Smooth muscle cell (in vitro differentiated cells): ENCODE measurements at regions not wholly inside any gene's neighbourhood (a gene's known extent, or its start where the extent isn't known, plus 50 kb on each side); places are given as distances from the start of the nearest gene placed in this dataset.

ENCODE experiments used
- DNase-seq: peaks from one replicate; lab custom pipeline; 2025; ENCODE audit not compliant: unreplicated experiment; lab: John Stamatoyannopoulos, UW
- H2AFZ ChIP-seq: fragments of 200-600 bp; sonication (generic); 2 replicates; pipeline ENCODE4 v1.6.0; 2016; ENCODE audit warnings: antibody characterized with exemption, low read depth, mild to moderate bottlenecking
- H3F3A ChIP-seq: fragments of 200-600 bp; sonication (generic); 2 replicates; pipeline ENCODE4 v1.6.0; 2017; ENCODE audit warnings: antibody characterized with exemption, low read depth
- H3K27ac ChIP-seq: fragments of 200-600 bp; sonication (generic); 2 replicates; pipeline ENCODE4 v1.5.1; 2016; ENCODE audit warnings: low read depth, mild to moderate bottlenecking
- H3K27me3 ChIP-seq: fragments of 200-600 bp; sonication (generic); 2 replicates; pipeline ENCODE4 v1.6.1; 2016; ENCODE audit warnings: low read depth, mild to moderate bottlenecking
- H3K36me3 ChIP-seq: fragments of 200-600 bp; sonication (generic); 2 replicates; pipeline ENCODE4 v1.5.1; 2016; ENCODE audit warnings: low read depth
- H3K4me1 ChIP-seq: fragments of 200-600 bp; sonication (generic); 2 replicates; pipeline ENCODE4 v1.5.1; 2016; ENCODE audit warnings: low read depth
- H3K4me2 ChIP-seq: fragments of 200-600 bp; sonication (generic); 2 replicates; pipeline ENCODE4 v1.6.0; 2016; ENCODE audit warnings: mild to moderate bottlenecking
- H3K4me3 ChIP-seq: fragments of 200-600 bp; sonication (generic); 2 replicates; pipeline ENCODE4 v1.5.1; 2016; ENCODE audit warnings: mild to moderate bottlenecking
- H3K79me2 ChIP-seq: fragments of 200-600 bp; sonication (generic); 2 replicates; pipeline ENCODE4 v1.6.0; 2016; ENCODE audit warnings: low read depth, mild to moderate bottlenecking
- H3K9ac ChIP-seq: fragments of 200-600 bp; sonication (generic); 2 replicates; pipeline ENCODE4 v1.6.0; 2016; ENCODE audit warnings: low read depth
- H3K9me3 ChIP-seq: fragments of 200-600 bp; sonication (generic); replicated peaks from 2 replicates; pipeline ENCODE4 v1.5.1; 2016; ENCODE audit warnings: low read depth
- H4K20me1 ChIP-seq: fragments of 200-600 bp; sonication (generic); 2 replicates; pipeline ENCODE4 v1.6.0; 2016; ENCODE audit warnings: low read depth
- WGBS: methylation state at CpG from one replicate; pipeline ENCODE4 v1.1.7; 2016; ENCODE audit warnings: low lambda C conversion rate; 5-methylcytosine and 5-hydroxymethylcytosine counted together
- TF ChIP-seq, protein P1 (sequence below): fragments of 200-600 bp; sonication (generic); IDR thresholded peaks from 2 replicates; pipeline ENCODE4 v1.5.1; 2017; ENCODE audit warnings: borderline replicate concordance, mild to moderate bottlenecking, antibody characterized with exemption; ENCODE audit not compliant: insufficient read depth, poor library complexity, severe bottlenecking

DNA sequence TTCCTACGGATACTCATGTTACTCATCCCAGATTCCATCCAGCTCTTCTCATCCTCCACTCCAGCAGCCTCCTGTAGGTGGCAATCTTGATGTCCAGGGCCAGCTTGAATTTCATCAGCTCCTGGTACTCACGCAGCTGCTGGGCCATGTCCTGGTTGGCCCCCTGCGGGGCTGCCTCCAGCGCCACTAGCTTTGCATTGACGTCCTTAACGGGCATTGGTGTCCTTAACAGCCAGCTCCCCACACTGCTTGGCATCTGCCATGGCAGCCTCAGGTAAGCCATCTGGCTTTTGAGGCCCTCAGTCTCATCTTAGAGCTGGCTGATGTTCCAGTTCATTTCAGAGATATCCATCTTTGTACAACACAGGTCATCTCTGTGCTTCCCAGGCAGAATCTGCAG, 223.7 kb downstream of the FGF13 start:
- no peaks in the 10 kb centered on the region for H3K27me3 ChIP-seq
- no peak overlapping the region for H2AFZ ChIP-seq
- no peak for DNase-seq
- H3K9me3 ChIP-seq = no peaks in the 10 kb centered on the region
- no peaks in the 10 kb centered on the region for H4K20me1 ChIP-seq
- H3F3A ChIP-seq = no peaks in the 10 kb centered on the region
- no peaks in the 10 kb centered on the region for H3K4me1 ChIP-seq
- no peaks in the 10 kb centered on the region for H3K79me2 ChIP-seq
- TF ChIP-seq, protein P1, sequence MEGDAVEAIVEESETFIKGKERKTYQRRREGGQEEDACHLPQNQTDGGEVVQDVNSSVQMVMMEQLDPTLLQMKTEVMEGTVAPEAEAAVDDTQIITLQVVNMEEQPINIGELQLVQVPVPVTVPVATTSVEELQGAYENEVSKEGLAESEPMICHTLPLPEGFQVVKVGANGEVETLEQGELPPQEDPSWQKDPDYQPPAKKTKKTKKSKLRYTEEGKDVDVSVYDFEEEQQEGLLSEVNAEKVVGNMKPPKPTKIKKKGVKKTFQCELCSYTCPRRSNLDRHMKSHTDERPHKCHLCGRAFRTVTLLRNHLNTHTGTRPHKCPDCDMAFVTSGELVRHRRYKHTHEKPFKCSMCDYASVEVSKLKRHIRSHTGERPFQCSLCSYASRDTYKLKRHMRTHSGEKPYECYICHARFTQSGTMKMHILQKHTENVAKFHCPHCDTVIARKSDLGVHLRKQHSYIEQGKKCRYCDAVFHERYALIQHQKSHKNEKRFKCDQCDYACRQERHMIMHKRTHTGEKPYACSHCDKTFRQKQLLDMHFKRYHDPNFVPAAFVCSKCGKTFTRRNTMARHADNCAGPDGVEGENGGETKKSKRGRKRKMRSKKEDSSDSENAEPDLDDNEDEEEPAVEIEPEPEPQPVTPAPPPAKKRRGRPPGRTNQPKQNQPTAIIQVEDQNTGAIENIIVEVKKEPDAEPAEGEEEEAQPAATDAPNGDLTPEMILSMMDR = no peak
- H3K27ac ChIP-seq = no peak overlapping the region
- WGBS = 75% methylated on average over 6 of the region's 6 CpGs
- no peak overlapping the region for H3K4me3 ChIP-seq
- H3K36me3 ChIP-seq = no peaks in the 10 kb centered on the region
- no peak overlapping the region for H3K9ac ChIP-seq
- no peak overlapping the region for H3K4me2 ChIP-seq

DNA sequence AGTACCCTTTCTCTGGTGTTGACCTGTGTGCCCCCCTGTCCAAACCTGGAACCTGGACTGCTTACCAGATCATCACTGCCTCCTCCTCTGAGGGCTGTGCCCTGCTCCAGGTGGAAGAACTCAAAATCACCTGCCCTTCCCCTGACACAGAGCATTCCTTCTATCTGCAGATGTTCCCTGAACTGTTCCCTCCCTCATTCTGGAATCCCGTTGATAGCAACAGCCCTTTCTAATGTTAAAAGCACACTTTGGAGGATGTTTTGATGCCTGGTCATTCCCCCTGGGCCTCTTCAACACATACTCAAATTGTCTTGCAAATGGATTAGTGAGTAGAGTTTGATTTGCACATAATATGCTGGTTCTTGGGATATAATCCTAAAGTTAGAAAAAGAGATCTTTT, 225.8 kb downstream of the FGF13 start:
- no peaks in the 10 kb centered on the region for H3K27me3 ChIP-seq
- TF ChIP-seq, protein P1 = no peak
- no peaks in the 10 kb centered on the region for H4K20me1 ChIP-seq
- no peak for DNase-seq
- H3K27ac ChIP-seq = no peak overlapping the region
- H2AFZ ChIP-seq = no peak overlapping the region
- no peak overlapping the region for H3K9ac ChIP-seq
- no peak overlapping the region for H3K4me3 ChIP-seq
- no peaks in the 10 kb centered on the region for H3K4me1 ChIP-seq
- no peaks in the 10 kb centered on the region for H3K36me3 ChIP-seq
- H3K79me2 ChIP-seq = no peaks in the 10 kb centered on the region
- 35% methylated on average over 1 of the region's 1 CpG for WGBS
- H3K9me3 ChIP-seq = no peaks in the 10 kb centered on the region
- no peaks in the 10 kb centered on the region for H3F3A ChIP-seq
- no peak overlapping the region for H3K4me2 ChIP-seq

DNA sequence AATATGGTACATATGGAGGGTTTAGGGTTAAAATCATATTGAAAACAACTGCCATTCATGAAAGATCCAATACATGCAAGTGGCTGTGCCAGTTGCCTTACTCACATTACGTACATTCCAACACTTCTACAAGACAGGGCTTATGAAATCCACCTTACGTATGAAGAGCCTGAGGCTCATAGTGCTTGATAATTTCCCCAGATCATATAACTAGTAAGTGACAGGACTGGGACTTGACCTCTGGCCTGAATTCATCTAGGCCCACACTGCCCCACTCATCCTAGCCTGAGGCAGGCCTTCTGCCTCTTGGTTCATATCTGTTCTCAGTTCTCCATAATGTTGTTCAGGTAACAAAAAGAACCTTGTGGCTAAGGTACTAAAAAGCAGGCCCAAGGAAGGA, 226.3 kb downstream of the FGF13 start:
- no peak overlapping the region for H3K4me2 ChIP-seq
- H3K27ac ChIP-seq = no peak overlapping the region
- no peak overlapping the region for H3K9ac ChIP-seq
- no peak overlapping the region for H3K4me3 ChIP-seq
- TF ChIP-seq, protein P1 = no peak
- no peaks in the 10 kb centered on the region for H3K79me2 ChIP-seq
- H3K9me3 ChIP-seq = no peaks in the 10 kb centered on the region
- no peaks in the 10 kb centered on the region for H3F3A ChIP-seq
- DNase-seq = no peak
- H3K4me1 ChIP-seq = no peaks in the 10 kb centered on the region
- no peak overlapping the region for H2AFZ ChIP-seq
- H3K27me3 ChIP-seq = no peaks in the 10 kb centered on the region
- H4K20me1 ChIP-seq = no peaks in the 10 kb centered on the region
- WGBS = 86% methylated on average over 2 of the region's 2 CpGs
- H3K36me3 ChIP-seq = no peaks in the 10 kb centered on the region

DNA sequence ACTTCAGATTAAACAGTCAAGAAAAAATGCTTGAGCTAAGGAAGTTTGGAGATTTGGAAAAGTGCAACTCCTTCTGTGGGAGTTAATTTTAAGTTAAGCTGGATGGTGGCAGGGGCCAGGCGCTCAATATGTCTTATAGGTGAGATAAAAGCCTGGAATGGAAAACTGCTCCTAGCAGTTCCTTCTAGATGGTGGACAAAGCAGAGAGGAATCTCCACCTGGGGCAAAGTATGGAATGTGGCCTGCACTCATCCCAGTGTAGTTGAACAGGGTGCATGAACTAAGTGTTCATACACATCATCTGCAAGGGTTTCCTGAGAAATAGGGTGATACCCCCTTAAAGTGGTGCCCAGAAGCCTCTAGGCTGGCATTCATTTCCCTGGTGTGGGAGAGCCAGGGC, 227.1 kb downstream of the FGF13 start:
- Histone ChIP-seq H3K79me2 (no peaks in the 10 kb centered on the region), H2AFZ (no peak overlapping the region), H3F3A (no peaks in the 10 kb centered on the region), H3K9me3 (no peaks in the 10 kb centered on the region), H3K4me1 (no peaks in the 10 kb centered on the region), H3K27ac (no peak overlapping the region), H3K27me3 (no peaks in the 10 kb centered on the region), H3K4me2 (no peak overlapping the region), H3K36me3 (no peaks in the 10 kb centered on the region), H4K20me1 (no peaks in the 10 kb centered on the region), H3K4me3 (no peak overlapping the region), H3K9ac (no peak overlapping the region)
- no peak for DNase-seq
- WGBS = 53% methylated on average over 1 of the region's 1 CpG
- TF ChIP-seq, protein P1 = no peak
